ENCODE measurements at regions not wholly inside any gene's neighbourhood (a gene's known extent, or its start where the extent isn't known, plus 50 kb on each side); places are given as distances from the start of the nearest gene placed in this dataset.

DNA sequence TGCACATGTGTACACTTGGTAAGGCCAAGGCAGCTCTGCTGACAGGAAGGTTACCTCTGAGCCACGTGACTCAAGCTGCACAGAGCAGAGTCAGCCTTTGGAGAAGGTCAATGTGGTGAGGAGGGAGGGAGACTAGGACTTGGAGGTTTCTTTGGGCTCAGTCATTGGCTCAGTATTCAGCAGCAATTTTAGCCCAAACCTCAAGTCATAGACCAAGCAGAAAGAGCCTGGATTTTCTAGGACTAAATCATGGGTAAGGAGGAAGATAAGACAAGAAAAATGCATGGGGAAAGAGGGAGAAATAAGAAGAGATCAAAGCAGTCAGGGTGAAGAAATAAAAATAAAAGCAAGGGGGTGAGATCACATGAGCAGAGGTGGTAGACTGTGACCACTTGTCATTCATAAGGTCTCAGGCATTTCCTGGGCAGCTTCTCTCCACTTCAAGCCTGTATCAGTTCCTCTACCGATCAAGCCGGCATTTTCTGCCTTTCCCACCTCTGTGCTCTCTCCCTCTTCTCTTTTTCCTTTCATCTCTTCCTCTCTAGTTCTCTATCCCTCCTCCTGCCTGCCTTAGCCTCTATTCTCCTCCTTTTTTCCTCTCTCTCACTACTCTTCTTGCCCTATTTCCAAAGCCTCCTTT, 51.7 kb upstream of the DUSP10 start:
- no peak for DNase-seq (ENCODE audit: low read depth in 1 of 2, low spot score in 1 of 2)
- no peak for TF ChIP-seq JUND (IDR thresholded peaks at IDR 0.05; ENCODE audit: low read depth)
- in situ Hi-C loops (cut with HindIII; ENCODE audit: low pct_unique_long_range_greater_than_20kb, low sequenced_read_pairs): no loop called here

DNA sequence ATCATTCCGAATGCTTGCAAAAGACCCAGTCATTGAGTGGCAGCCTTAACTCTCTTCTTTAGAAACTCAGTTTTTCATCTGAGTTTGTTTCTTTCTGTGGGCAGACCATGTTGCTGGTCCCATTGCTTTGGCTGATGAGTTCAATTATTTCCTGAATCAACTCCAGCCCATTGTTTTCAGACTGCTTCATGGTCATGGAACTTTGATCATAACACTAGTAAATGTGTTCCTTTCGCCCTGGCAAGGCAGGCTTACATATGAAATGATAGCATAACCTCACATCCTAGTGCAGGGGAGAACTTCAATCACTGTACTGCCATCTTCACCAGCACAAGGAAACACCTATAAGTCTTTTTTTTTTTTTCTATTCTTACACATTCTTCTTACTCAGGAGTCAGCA, 50.0 kb upstream of the DUSP10 start:
- DNase-seq (ENCODE audit: low read depth in 1 of 2, low spot score in 1 of 2): no peak
- in situ Hi-C loops (cut with HindIII; ENCODE audit: low pct_unique_long_range_greater_than_20kb, low sequenced_read_pairs): no loop called here
- TF ChIP-seq JUND (IDR thresholded peaks at IDR 0.05; ENCODE audit: low read depth): no peak

Data from T47D (cell line).